Left lung (tissue), 4 donors: ENCODE measurements at regions not wholly inside any gene's neighbourhood (a gene's known extent, or its start where the extent isn't known, plus 50 kb on each side); places are given as distances from the start of the nearest gene placed in this dataset.

Experiments used
- ATAC-seq: fragments of 200-7000 bp; cut with Tn5 transposase; one replicate; pipeline ENCODE4 v1.9.1; 2020; ENCODE audit warnings: moderate library complexity
- DNase-seq, 4 donors: peaks; one replicate each; pipeline ENCODE4 v3.0.0-alpha.2; 2013 to 2020
- H3K27ac ChIP-seq, 2 donors: fragments of 200-600 bp; sonication (generic) in 1 of 2; one replicate each; pipeline versions ENCODE4 v1.5.0 to v1.8.0; 2020 to 2021
- H3K27me3 ChIP-seq, 2 donors: fragments of 200-600 bp; sonication (generic) in 1 of 2; one replicate each; pipeline versions ENCODE4 v1.5.0 to v1.8.0; 2020 to 2021
- H3K36me3 ChIP-seq, 2 donors: fragments of 200-600 bp; sonication (generic) in 1 of 2; one replicate each; pipeline versions ENCODE4 v1.5.0 to v1.8.0; 2020 to 2021
- H3K4me1 ChIP-seq, 2 donors: fragments of 200-600 bp; one replicate each; pipeline ENCODE4 v1.8.0; 2021
- H3K4me3 ChIP-seq, 2 donors: fragments of 200-600 bp; sonication (generic) in 1 of 2; one replicate each; pipeline versions ENCODE4 v1.5.0 to v1.8.0; 2020 to 2021; ENCODE audit warnings: mild to moderate bottlenecking in 1 of 2
- H3K9me3 ChIP-seq, 2 donors: fragments of 200-600 bp; sonication (generic) in 1 of 2; one replicate each; pipeline versions ENCODE4 v1.5.0 to v1.8.0; 2020 to 2021
- CTCF ChIP-seq, 2 donors: fragments of 200-600 bp; sonication (generic) in 1 of 2; IDR thresholded peaks; one replicate each; pipeline versions ENCODE4 v1.5.0 to v1.8.0; 2021; ENCODE audit warnings: antibody characterized with exemption in 2 of 2
- intact Hi-C, 2 donors: fragments of 100-400 bp; cut with DNase I; formaldehyde crosslinking; loops; one replicate each; pipeline versions ENCODE4 v1.11.2 to v1.14.2; 2022
- microRNA-seq, 2 donors: library from miRNA; unstranded; fragments of <30 nt; microRNA quantifications; one replicate each; pipeline ENCODE4, GENCODE V29; 2019
- donor health status: DM: no; HTN: yes; CAD: no.
- donor health status: DM: no; HTN: no; CAD: no.

- no peaks in the 10 kb centered on the region for H3K27me3 ChIP-seq
- H3K9me3 ChIP-seq = no peaks in the 10 kb centered on the region
- intact Hi-C loops = no loop called here
- no peaks in the 10 kb centered on the region for H3K4me1 ChIP-seq
- DNase-seq (no peak), ATAC-seq (no peak)
- TF ChIP-seq CTCF (IDR thresholded peaks at IDR 0.05) = no peak
- H3K36me3 ChIP-seq = no peaks in the 10 kb centered on the region
- no peak overlapping the region for H3K4me3 ChIP-seq
- H3K27ac ChIP-seq = no peak overlapping the region
These were observed 53.6 kb upstream of the SPANXB1 start for GRCh38 chrX:140948827-140949226.

GRCh38 chrX:140949233-140949632 is 53.2 kb upstream of the SPANXB1 start:
- Histone ChIP-seq H3K36me3 (no peaks in the 10 kb centered on the region), H3K4me3 (no peak overlapping the region), H3K9me3 (no peaks in the 10 kb centered on the region), H3K27ac (no peak overlapping the region), H3K27me3 (no peaks in the 10 kb centered on the region), H3K4me1 (no peaks in the 10 kb centered on the region)
- intact Hi-C loops = no loop called here
- ATAC-seq (no peak), DNase-seq (no peak)
- no peak for TF ChIP-seq CTCF (IDR thresholded peaks at IDR 0.05)

Small RNAs in the stretch of these regions (microRNA-seq; reads per million reads assigned to microRNA genes)
- 0.27 to 0.50 reads per million in 2 donors for gene MIR320D2
